ENCODE measurements at regions not wholly inside any gene's neighbourhood (a gene's known extent, or its start where the extent isn't known, plus 50 kb on each side); places are given as distances from the start of the nearest gene placed in this dataset.

DNA sequence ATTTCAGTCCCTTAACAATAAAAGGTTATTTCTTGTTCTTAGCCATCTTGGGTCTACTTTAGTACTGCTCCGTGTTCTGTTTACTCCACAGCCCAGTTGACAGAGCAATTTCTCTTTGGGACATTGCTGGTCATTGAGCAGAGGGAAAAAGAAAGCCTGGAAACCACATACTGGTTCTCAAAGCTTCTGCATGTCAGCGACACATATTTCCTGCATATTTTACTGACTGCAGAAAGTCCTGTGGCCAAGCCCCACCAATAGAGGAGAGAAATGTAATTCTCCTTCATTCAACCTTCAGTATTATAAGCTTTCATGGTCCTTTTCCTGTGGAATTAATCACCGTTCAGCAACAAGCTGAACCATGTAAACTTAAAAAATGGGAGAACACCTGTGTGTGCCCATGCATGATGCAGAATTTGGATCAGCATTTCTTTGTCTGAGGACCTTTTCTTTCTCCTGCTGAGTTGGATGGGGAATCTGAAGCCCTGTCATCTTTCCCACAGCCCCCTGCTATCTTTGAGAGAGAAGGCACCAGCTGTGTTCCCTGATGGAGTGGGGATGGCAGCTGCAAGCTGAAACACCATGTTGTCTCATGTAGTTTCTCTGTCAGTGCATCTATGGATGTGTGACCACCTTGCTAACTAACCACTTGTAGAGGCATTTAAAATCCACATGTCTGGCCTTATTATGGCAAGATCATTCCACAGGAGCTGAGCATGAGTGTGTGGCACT lies 431.6 kb downstream of the MEIS1 start:
- Histone ChIP-seq H3K4me3 (no peak overlapping the region), H3K27ac (no peak overlapping the region), H3K27me3 (ENCODE audit: insufficient read depth in 3 of 3, low read length in 2 of 3) (peaks cover 0 to 5% (median 0%) of the 10 kb centered on the region in 3 donors), H3K4me1 (no peaks in the 10 kb centered on the region), H3K36me3 (ENCODE audit: insufficient read depth in 1 of 2, low read depth in 1 of 2) (no peaks in the 10 kb centered on the region), H3K9me3 (no peaks in the 10 kb centered on the region)
- DNase-seq (no peak), ATAC-seq (no peak)
- intact Hi-C loops (cut with DNase I): no loop called here
- TF ChIP-seq, protein P1, sequence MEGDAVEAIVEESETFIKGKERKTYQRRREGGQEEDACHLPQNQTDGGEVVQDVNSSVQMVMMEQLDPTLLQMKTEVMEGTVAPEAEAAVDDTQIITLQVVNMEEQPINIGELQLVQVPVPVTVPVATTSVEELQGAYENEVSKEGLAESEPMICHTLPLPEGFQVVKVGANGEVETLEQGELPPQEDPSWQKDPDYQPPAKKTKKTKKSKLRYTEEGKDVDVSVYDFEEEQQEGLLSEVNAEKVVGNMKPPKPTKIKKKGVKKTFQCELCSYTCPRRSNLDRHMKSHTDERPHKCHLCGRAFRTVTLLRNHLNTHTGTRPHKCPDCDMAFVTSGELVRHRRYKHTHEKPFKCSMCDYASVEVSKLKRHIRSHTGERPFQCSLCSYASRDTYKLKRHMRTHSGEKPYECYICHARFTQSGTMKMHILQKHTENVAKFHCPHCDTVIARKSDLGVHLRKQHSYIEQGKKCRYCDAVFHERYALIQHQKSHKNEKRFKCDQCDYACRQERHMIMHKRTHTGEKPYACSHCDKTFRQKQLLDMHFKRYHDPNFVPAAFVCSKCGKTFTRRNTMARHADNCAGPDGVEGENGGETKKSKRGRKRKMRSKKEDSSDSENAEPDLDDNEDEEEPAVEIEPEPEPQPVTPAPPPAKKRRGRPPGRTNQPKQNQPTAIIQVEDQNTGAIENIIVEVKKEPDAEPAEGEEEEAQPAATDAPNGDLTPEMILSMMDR (IDR thresholded peaks at IDR 0.05): no peak
- WGBS, 3 donors: 40 to 57% (median 44%) methylated on average over 3 of the region's 3 CpGs

DNA sequence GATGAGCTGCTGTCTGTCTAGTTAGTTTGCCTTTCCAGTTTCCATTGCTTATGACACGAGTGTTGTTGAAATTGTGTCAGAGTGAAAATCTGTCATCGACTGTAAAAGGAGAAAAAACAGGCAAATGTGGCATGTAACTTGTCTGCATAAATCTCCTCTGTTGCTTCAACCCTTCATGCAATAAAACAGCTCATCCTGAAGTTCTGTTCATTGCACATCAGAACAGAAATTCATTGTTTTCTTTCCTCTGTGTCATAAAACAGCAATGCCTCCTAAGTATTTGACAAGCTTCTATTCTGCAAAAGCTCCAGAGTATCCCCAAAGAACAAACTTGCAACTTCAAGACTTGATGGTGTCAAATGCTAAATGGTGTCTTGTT lies 432.1 kb downstream of the MEIS1 start:
- H3K27ac ChIP-seq: no peak overlapping the region
- TF ChIP-seq, protein P1 (IDR thresholded peaks at IDR 0.05): no peak
- ATAC-seq: no peak

DNA sequence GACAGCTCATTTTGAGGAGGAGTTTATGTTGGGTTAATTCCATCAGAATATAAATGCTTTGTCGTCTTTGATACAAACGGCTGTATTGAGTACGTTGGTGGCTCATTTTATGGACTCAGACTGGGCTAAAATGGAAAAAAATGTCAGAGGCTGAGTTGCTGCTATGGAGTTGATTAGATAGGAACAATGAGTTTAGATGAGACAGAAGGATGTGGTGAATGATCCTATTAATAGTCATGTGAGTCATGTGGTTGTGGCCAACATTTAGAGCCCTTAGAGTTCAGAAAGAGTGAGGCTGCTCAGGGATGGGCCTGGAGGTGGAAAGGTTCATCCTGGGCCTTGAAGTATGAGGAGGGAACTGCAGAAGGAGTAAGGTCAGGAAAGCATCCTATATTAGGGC lies 434.2 kb downstream of the MEIS1 start:
- DNase-seq (no peak), ATAC-seq (no peak)
- TF ChIP-seq, protein P1 (IDR thresholded peaks at IDR 0.05): no peak
- H3K27me3 ChIP-seq (ENCODE audit: insufficient read depth in 3 of 3, low read length in 2 of 3): peaks cover 0 to 5% (median 0%) of the 10 kb centered on the region in 3 donors
- WGBS, 3 donors: 88 to 94% (median 89%) methylated on average over 3 of the region's 3 CpGs
- no peaks in the 10 kb centered on the region for H3K9me3 ChIP-seq
- intact Hi-C loops (cut with DNase I): no loop called here
- H3K4me3 ChIP-seq: no peak overlapping the region
- no peak overlapping the region for H3K27ac ChIP-seq
- no peaks in the 10 kb centered on the region for H3K36me3 ChIP-seq (ENCODE audit: insufficient read depth in 1 of 2, low read depth in 1 of 2)
- no peaks in the 10 kb centered on the region for H3K4me1 ChIP-seq

More for the DNA sequence above, 432.1 kb downstream of the MEIS1 start:
- Histone ChIP-seq H3K36me3 (ENCODE audit: insufficient read depth in 1 of 2, low read depth in 1 of 2) (no peaks in the 10 kb centered on the region), H3K27me3 (ENCODE audit: insufficient read depth in 3 of 3, low read length in 2 of 3) (peaks cover 0 to 5% (median 0%) of the 10 kb centered on the region in 3 donors), H3K4me3 (no peak overlapping the region), H3K4me1 (no peaks in the 10 kb centered on the region), H3K9me3 (no peaks in the 10 kb centered on the region)
- no peak for DNase-seq
- intact Hi-C loops (cut with DNase I): no loop called here
- 54 to 63% (median 55%) methylated on average over 2 of the region's 2 CpGs for WGBS, 3 donors

DNA sequence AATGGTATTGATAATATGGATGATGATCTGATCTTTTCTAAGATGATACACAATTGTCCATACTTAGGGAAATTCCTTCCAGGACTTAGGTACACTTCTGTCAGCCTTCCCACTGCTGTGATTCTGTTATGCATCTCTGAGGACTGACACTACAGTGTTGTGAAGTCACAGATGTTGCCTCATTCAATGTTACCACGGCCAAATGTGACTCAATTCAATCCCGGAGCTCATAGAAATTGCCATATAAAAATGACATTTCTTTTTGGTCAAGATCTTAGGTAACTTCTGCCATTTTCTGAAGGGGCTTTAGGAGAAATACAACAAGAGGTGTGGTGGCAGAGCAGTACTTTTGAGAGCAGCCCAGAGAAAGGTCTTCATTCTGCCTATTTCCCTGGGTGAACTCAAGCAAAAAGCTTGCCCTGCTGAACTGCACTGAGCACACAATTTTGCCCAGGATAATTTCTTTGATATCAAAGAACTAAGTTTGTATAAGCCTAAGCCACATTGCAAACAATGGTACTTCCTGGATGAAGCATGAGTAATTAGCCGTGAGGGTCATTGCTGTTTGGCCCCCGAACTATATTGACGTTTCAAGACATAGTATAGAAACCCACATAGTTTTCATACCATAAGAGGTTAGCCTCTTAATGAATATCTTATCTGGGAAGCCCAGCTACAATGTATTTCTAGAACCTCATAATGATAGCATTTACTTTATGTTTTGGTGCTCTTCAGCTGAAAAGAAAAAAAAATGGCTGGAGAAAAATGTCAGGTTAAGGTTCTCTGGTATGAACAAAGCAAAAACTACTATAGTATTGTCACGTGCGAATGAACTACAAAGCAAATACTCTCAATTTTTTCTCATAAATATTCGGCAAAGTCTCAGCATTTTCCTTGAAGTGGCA lies 437.4 kb downstream of the MEIS1 start:
- Histone ChIP-seq H3K4me3 (no peak overlapping the region), H3K4me1 (no peaks in the 10 kb centered on the region), H3K27ac (no peak overlapping the region), H3K36me3 (ENCODE audit: insufficient read depth in 1 of 2, low read depth in 1 of 2) (no peaks in the 10 kb centered on the region), H3K27me3 (ENCODE audit: insufficient read depth in 3 of 3, low read length in 2 of 3) (peaks cover 0 to 5% (median 0%) of the 10 kb centered on the region in 3 donors), H3K9me3 (no peaks in the 10 kb centered on the region)
- DNase-seq (no peak), ATAC-seq (no peak)
- intact Hi-C loops (cut with DNase I): no loop called here
- TF ChIP-seq, protein P1 (IDR thresholded peaks at IDR 0.05): no peak
- 56 to 64% (median 61%) methylated on average over 8 of the region's 8 CpGs for WGBS, 3 donors

Measured in psoas muscle (tissue), 7 donors.